PC-3 (cell line): ENCODE measurements at regions not wholly inside any gene's neighbourhood (a gene's known extent, or its start where the extent isn't known, plus 50 kb on each side); places are given as distances from the start of the nearest gene placed in this dataset.

Experiments used
- ATAC-seq: fragments of 200-7000 bp; cut with Tn5 transposase; 2 replicates; pipeline ENCODE4 v1.9.1; 2020; ENCODE audit warnings: mild to moderate bottlenecking, moderate library complexity
- BruUV-seq: library from RNA; stranded (reverse); fragments of 400-500 nt; replicated peaks from 2 replicates; lab custom pipeline; 2021; lab: Mats Ljungman, UMichigan
- CTCF ChIA-PET: fragments of 300-600 bp; sonication (Branson Sonifier 250); formaldehyde crosslinking; loops from one replicate; lab custom pipeline; 2022; ENCODE audit warnings: antibody characterized with exemption; lab: Charles Lee
- POLR2A ChIA-PET: fragments of 300-600 bp; sonication (Branson Sonifier 250); formaldehyde crosslinking; loops from one replicate; lab custom pipeline; 2022; ENCODE audit warnings: antibody characterized with exemption; ENCODE audit not compliant: unreplicated experiment; lab: Charles Lee
- DNase-seq: peaks from one replicate; pipeline ENCODE4 v3.0.0-alpha.2; 2015
- H2AFZ ChIP-seq: fragments of 300-600 bp; sonication (generic); 2 replicates; pipeline ENCODE4 v1.6.0; 2016; ENCODE audit warnings: antibody characterized with exemption, low read length
- H3F3A ChIP-seq: fragments of 300-600 bp; sonication (generic); one replicate; pipeline ENCODE4 v1.6.0; 2017; ENCODE audit warnings: antibody characterized with exemption, low read length, control low read depth, mild to moderate bottlenecking; ENCODE audit not compliant: unreplicated experiment
- H3K27ac ChIP-seq: fragments of 300-600 bp; sonication (generic); 2 replicates; pipeline ENCODE4 v1.5.1; 2016; ENCODE audit warnings: mild to moderate bottlenecking, low read length
- H3K27me3 ChIP-seq: fragments of 300-600 bp; sonication (generic); 2 replicates; pipeline ENCODE4 v1.6.1; 2016; ENCODE audit warnings: low read length, mixed read lengths
- H3K36me3 ChIP-seq: fragments of 300-600 bp; sonication (generic); 2 replicates; pipeline ENCODE4 v1.6.1; 2016; ENCODE audit warnings: low read depth, mixed run types, low read length, mixed read lengths
- H3K4me1 ChIP-seq: fragments of 300-600 bp; sonication (generic); 2 replicates; pipeline ENCODE4 v1.5.1; 2016; ENCODE audit warnings: low read length; ENCODE audit not compliant: insufficient read depth
- H3K4me2 ChIP-seq: fragments of 300-600 bp; sonication (generic); 2 replicates; pipeline ENCODE4 v1.6.0; 2016; ENCODE audit warnings: low read length
- H3K4me3 ChIP-seq: fragments of 300-600 bp; sonication (generic); 2 replicates; pipeline ENCODE4 v1.5.1; 2016; ENCODE audit warnings: mild to moderate bottlenecking, low read length, mixed read lengths
- H3K79me2 ChIP-seq: fragments of 300-600 bp; sonication (generic); 2 replicates; pipeline ENCODE4 v1.6.1; 2017; ENCODE audit warnings: low read length, mixed read lengths
- H3K9ac ChIP-seq: fragments of 300-600 bp; sonication (generic); 2 replicates; pipeline ENCODE4 v1.6.0; 2016; ENCODE audit warnings: mild to moderate bottlenecking, low read length
- H3K9me2 ChIP-seq: fragments of 300-600 bp; sonication (generic); replicated peaks from 2 replicates; pipeline ENCODE4 v1.6.1; 2016; ENCODE audit warnings: mixed run types, low read length, mixed read lengths
- H3K9me3 ChIP-seq: fragments of 300-600 bp; sonication (generic); 2 replicates; pipeline ENCODE4 v1.6.1; 2016; ENCODE audit warnings: low read length, mixed read lengths
- H4K20me1 ChIP-seq: fragments of 300-600 bp; sonication (generic); 2 replicates; pipeline ENCODE4 v1.6.1; 2016; ENCODE audit warnings: low read length, mixed read lengths
- CTCF ChIP-seq: fragments of 300-600 bp; sonication (generic); conservative IDR thresholded peaks from 2 replicates; pipeline ENCODE4 v1.5.1; 2017; ENCODE audit warnings: antibody characterized with exemption, low read depth, mild to moderate bottlenecking, low read length
- EZH2 ChIP-seq: fragments of 300-600 bp; sonication (generic); IDR thresholded peaks from one replicate; pipeline ENCODE4 v1.6.1; 2017; ENCODE audit warnings: antibody characterized with exemption, mild to moderate bottlenecking, low read length; ENCODE audit not compliant: unreplicated experiment
- EZH2phosphoT487 ChIP-seq: fragments of 300-600 bp; sonication (generic); IDR thresholded peaks from 2 replicates; pipeline ENCODE4 v1.6.1; 2018; ENCODE audit warnings: mild to moderate bottlenecking, antibody characterized with exemption, low read length, borderline replicate concordance
- intact Hi-C: fragments of 100-400 bp; cut with micrococcal nuclease; formaldehyde crosslinking; loops from 2 replicates; pipeline ENCODE4 v1.9.0; 2023

DNA sequence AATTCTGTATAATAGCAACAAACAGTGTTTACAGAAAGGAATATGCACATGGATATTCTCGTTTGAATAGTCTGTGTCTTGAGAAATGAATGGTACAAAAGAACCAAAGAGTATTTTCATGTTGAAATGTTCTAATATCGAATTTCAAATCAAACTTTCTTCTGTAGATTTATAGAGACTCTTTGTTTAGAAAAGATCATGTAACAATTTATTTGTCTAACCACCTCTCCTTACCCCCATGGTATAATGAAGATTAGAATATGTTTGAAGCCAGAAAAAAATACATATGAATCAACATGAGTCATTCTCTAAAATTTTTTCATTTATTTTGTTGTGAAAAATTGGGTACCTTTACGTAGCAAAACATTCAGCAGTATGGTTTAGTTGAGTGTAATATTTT, 285.6 kb downstream of the PRR16 start:
- TF ChIP-seq CTCF = no peak
- TF ChIP-seq EZH2phosphoT487 = no peak
- TF ChIP-seq EZH2 = no peak
- Histone ChIP-seq H3K79me2 (no peaks in the 10 kb centered on the region), H4K20me1 (no peaks in the 10 kb centered on the region), H3K4me1 (peaks cover 5% of the 10 kb centered on the region; the same call in 1 of the 2 replicates), H3K36me3 (no peaks in the 10 kb centered on the region), H3K4me3 (no peak overlapping the region), H3K27ac (no peak overlapping the region), H3F3A (no peaks in the 10 kb centered on the region), H3K9me3 (no peaks in the 10 kb centered on the region), H3K27me3 (no peaks in the 10 kb centered on the region), H3K4me2 (peak overlapping the region; percentile 58), H3K9me2 (no peaks in the 10 kb centered on the region), H3K9ac (no peak overlapping the region), H2AFZ (no peak overlapping the region)
- BruUV-seq = no TSS peak
- intact Hi-C loops = loop anchor here (5.0 kb wide), 1 partner anchor 53 kb away; no protein-coding TSS in a partner anchor
- DNase-seq = peak; percentile 58
- peak; percentile 95 for ATAC-seq
- CTCF ChIA-PET = no interaction called here
- POLR2A ChIA-PET = no interaction called here

GRCh38 chr5:120759587-120759986, 295.5 kb downstream of the PRR16 start:
- Histone ChIP-seq H3K4me1 (no peaks in the 10 kb centered on the region), H3K79me2 (no peaks in the 10 kb centered on the region), H3K9me3 (no peaks in the 10 kb centered on the region), H3K9ac (no peak overlapping the region), H3F3A (no peaks in the 10 kb centered on the region), H2AFZ (no peak overlapping the region), H3K27ac (no peak overlapping the region), H3K4me2 (no peak overlapping the region), H3K4me3 (no peak overlapping the region), H3K36me3 (no peaks in the 10 kb centered on the region), H4K20me1 (no peaks in the 10 kb centered on the region), H3K27me3 (no peaks in the 10 kb centered on the region), H3K9me2 (no peaks in the 10 kb centered on the region)
- TF ChIP-seq EZH2 = no peak
- no peak for TF ChIP-seq EZH2phosphoT487
- TF ChIP-seq CTCF = no peak
- DNase-seq (no peak), ATAC-seq (no peak)
- ChIA-PET CTCF (no interaction called here), POLR2A (no interaction called here)
- intact Hi-C loops = no loop called here
- no TSS peak for BruUV-seq

GRCh38 chr5:120761986-120762385, 297.9 kb downstream of the PRR16 start:
- Histone ChIP-seq H3F3A (no peaks in the 10 kb centered on the region), H3K9me3 (no peaks in the 10 kb centered on the region), H2AFZ (no peak overlapping the region), H3K4me2 (no peak overlapping the region), H3K4me1 (no peaks in the 10 kb centered on the region), H3K9ac (no peak overlapping the region), H4K20me1 (no peaks in the 10 kb centered on the region), H3K27ac (no peak overlapping the region), H3K9me2 (no peaks in the 10 kb centered on the region), H3K79me2 (no peaks in the 10 kb centered on the region), H3K27me3 (no peaks in the 10 kb centered on the region), H3K4me3 (no peak overlapping the region), H3K36me3 (no peaks in the 10 kb centered on the region)
- ChIA-PET CTCF (no interaction called here), POLR2A (no interaction called here)
- ATAC-seq (no peak), DNase-seq (no peak)
- TF ChIP-seq CTCF (no peak), EZH2phosphoT487 (no peak), EZH2 (no peak)
- intact Hi-C loops = no loop called here
- BruUV-seq = no TSS peak
